Type B pancreatic cell (in vitro differentiated cells): ENCODE measurements at regions not wholly inside any gene's neighbourhood (a gene's known extent, or its start where the extent isn't known, plus 50 kb on each side); places are given as distances from the start of the nearest gene placed in this dataset.

Experiments
- DNase-seq: peaks from one replicate; pipeline ENCODE4 v3.0.0; 2021; ENCODE audit warnings: mixed read lengths; ENCODE audit not compliant: unreplicated experiment; ENCODE audit errors: extremely low spot score
- H3K27ac Mint-ChIP-seq: 2 replicates; pipeline ENCODE4 v1.8.0; 2021; ENCODE audit warnings: mild to moderate bottlenecking, mixed read lengths
- H3K27me3 Mint-ChIP-seq: 2 replicates; pipeline ENCODE4 v1.8.0; 2021; ENCODE audit warnings: mixed read lengths
- H3K36me3 Mint-ChIP-seq: 2 replicates; pipeline ENCODE4 v1.8.0; 2021; ENCODE audit warnings: mixed read lengths
- H3K4me1 Mint-ChIP-seq: one replicate; pipeline ENCODE4 v1.8.0; 2021; ENCODE audit warnings: mixed read lengths; ENCODE audit not compliant: unreplicated experiment
- H3K4me3 Mint-ChIP-seq: 2 replicates; pipeline ENCODE4 v1.8.0; 2021; ENCODE audit warnings: mild to moderate bottlenecking, mixed read lengths
- H3K9me3 Mint-ChIP-seq: 2 replicates; pipeline ENCODE4 v1.8.0; 2021; ENCODE audit warnings: mixed read lengths
- CTCF ChIP-seq: fragments of 200-600 bp; sonication (generic); conservative IDR thresholded peaks from 2 replicates; pipeline ENCODE4 v1.5.0; 2021; ENCODE audit warnings: antibody characterized with exemption, mild to moderate bottlenecking

GRCh38 chr2:48114256-48114655 is 200.2 kb upstream of the FOXN2 start:
- peaks cover 4% of the 10 kb centered on the region for H3K9me3 Mint-ChIP-seq
- no peak overlapping the region for H3K4me3 Mint-ChIP-seq
- peak overlapping the region; percentile 81 for H3K27ac Mint-ChIP-seq
- no peak for DNase-seq
- no peak for TF ChIP-seq CTCF
- H3K27me3 Mint-ChIP-seq = no peaks in the 10 kb centered on the region
- H3K4me1 Mint-ChIP-seq = peaks cover 17% of the 10 kb centered on the region
- no peaks in the 10 kb centered on the region for H3K36me3 Mint-ChIP-seq

GRCh38 chr2:48116497-48116896 is 198.0 kb upstream of the FOXN2 start:
- H3K9me3 Mint-ChIP-seq = peaks cover 4% of the 10 kb centered on the region
- TF ChIP-seq CTCF = no peak
- no peak overlapping the region for H3K4me3 Mint-ChIP-seq
- no peak overlapping the region for H3K27ac Mint-ChIP-seq
- H3K4me1 Mint-ChIP-seq = peaks cover 17% of the 10 kb centered on the region
- no peak for DNase-seq
- no peaks in the 10 kb centered on the region for H3K36me3 Mint-ChIP-seq
- no peaks in the 10 kb centered on the region for H3K27me3 Mint-ChIP-seq

- TF ChIP-seq CTCF = no peak
- peaks cover 3% of the 10 kb centered on the region for H3K4me1 Mint-ChIP-seq
- H3K27ac Mint-ChIP-seq = no peak overlapping the region
- DNase-seq = no peak
- H3K4me3 Mint-ChIP-seq = no peak overlapping the region
- H3K36me3 Mint-ChIP-seq = no peaks in the 10 kb centered on the region
- H3K9me3 Mint-ChIP-seq = peaks cover 4% of the 10 kb centered on the region
- H3K27me3 Mint-ChIP-seq = no peaks in the 10 kb centered on the region
These were observed 195.6 kb upstream of the FOXN2 start for GRCh38 chr2:48118895-48119294.

GRCh38 chr2:48120112-48120511 is 194.4 kb upstream of the FOXN2 start:
- H3K36me3 Mint-ChIP-seq = no peaks in the 10 kb centered on the region
- H3K27me3 Mint-ChIP-seq = no peaks in the 10 kb centered on the region
- TF ChIP-seq CTCF = no peak
- H3K4me1 Mint-ChIP-seq = no peaks in the 10 kb centered on the region
- H3K9me3 Mint-ChIP-seq = no peaks in the 10 kb centered on the region
- no peak overlapping the region for H3K27ac Mint-ChIP-seq
- no peak overlapping the region for H3K4me3 Mint-ChIP-seq
- DNase-seq = no peak

GRCh38 chr2:48120759-48121242 is 193.7 kb upstream of the FOXN2 start:
- no peaks in the 10 kb centered on the region for H3K4me1 Mint-ChIP-seq
- no peak overlapping the region for H3K4me3 Mint-ChIP-seq
- no peak for DNase-seq
- no peaks in the 10 kb centered on the region for H3K27me3 Mint-ChIP-seq
- no peak for TF ChIP-seq CTCF
- H3K27ac Mint-ChIP-seq = no peak overlapping the region
- no peaks in the 10 kb centered on the region for H3K9me3 Mint-ChIP-seq
- H3K36me3 Mint-ChIP-seq = no peaks in the 10 kb centered on the region

GRCh38 chr2:48122166-48122565 is 192.3 kb upstream of the FOXN2 start:
- no peak overlapping the region for H3K27ac Mint-ChIP-seq
- no peaks in the 10 kb centered on the region for H3K36me3 Mint-ChIP-seq
- no peaks in the 10 kb centered on the region for H3K27me3 Mint-ChIP-seq
- H3K9me3 Mint-ChIP-seq = no peaks in the 10 kb centered on the region
- no peak for DNase-seq
- H3K4me1 Mint-ChIP-seq = no peaks in the 10 kb centered on the region
- H3K4me3 Mint-ChIP-seq = no peak overlapping the region
- TF ChIP-seq CTCF = no peak
